Stomach (tissue), 4 donors: ENCODE measurements at regions not wholly inside any gene's neighbourhood (a gene's known extent, or its start where the extent isn't known, plus 50 kb on each side); places are given as distances from the start of the nearest gene placed in this dataset.

Experiments used
- EP300 ChIP-seq: sonication (generic); formaldehyde crosslinking; IDR thresholded peaks from one replicate; pipeline ENCODE4 v1.6.1; 2017; ENCODE audit warnings: antibody characterized with exemption
- POLR2A ChIP-seq, 4 donors: fragments of 450-650 bp; IDR thresholded peaks; one replicate each; pipeline ENCODE4 v1.6.1; 2016; ENCODE audit warnings: antibody characterized with exemption in 4 of 4, control low read depth in 2 of 4, mild to moderate bottlenecking in 1 of 4, moderate library complexity in 1 of 4
- POLR2AphosphoS5 ChIP-seq, 3 donors: sonication (generic); formaldehyde crosslinking; IDR thresholded peaks; one replicate each; pipeline ENCODE4 v1.6.1; 2016; ENCODE audit warnings: antibody characterized with exemption in 3 of 3
- TF ChIP-seq, protein P1 (sequence below), 7 experiments: fragments of 450-650 bp in 4 of 7; fragments of 200-600 bp in 3 of 7; sonication (generic) in 3 of 7; IDR thresholded peaks; one replicate each; pipeline ENCODE4 v1.5.1; 2016 to 2019; ENCODE audit warnings: antibody characterized with exemption in 7 of 7, control low read depth in 2 of 7, mild to moderate bottlenecking in 1 of 7

DNA sequence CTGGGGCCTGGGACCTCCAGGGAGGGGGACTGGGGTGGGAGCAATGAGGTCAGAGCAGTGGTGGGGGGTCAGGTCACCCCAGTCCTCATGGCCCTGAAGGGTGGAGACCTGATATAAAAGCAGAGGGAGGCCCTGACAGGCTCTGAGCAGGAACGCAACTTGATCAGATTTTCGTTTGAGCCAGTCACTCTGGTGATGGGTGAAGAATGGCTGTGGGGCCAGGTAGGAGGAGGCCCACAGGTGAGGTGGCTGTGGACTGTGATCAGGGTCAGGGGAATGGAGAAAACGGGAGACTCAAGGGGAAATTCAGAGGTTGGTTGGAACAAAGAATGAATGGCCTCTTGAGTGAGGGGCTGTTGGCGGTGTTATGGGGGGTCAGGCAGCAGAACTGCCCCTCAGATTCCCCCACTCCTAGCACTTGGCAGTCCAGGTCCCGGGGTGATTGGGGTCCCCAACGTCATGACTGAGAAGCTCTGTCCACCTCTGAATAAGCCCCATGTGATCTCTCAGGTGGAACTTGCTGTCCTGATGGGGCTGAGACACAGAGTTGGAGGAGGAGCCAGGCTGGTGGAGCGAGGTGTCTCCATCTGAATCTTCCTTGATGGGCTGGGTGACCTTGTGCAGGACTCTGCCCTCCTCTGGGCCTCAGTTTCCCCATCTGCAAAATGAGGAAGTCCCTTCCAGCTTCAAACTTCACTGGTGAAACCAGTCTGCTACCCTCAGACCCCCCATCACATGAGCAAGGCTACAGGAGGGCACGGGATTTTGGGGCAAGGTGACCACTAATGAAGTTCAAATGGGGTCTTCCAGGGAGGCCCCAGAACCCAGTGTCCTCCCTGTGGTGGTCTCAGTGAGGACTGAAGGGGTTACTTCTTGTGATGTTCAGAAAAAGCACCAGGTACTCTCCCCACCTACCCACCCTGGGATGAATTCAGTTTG, 683.0 kb downstream of the MATN1 start:
- TF ChIP-seq, protein P1, sequence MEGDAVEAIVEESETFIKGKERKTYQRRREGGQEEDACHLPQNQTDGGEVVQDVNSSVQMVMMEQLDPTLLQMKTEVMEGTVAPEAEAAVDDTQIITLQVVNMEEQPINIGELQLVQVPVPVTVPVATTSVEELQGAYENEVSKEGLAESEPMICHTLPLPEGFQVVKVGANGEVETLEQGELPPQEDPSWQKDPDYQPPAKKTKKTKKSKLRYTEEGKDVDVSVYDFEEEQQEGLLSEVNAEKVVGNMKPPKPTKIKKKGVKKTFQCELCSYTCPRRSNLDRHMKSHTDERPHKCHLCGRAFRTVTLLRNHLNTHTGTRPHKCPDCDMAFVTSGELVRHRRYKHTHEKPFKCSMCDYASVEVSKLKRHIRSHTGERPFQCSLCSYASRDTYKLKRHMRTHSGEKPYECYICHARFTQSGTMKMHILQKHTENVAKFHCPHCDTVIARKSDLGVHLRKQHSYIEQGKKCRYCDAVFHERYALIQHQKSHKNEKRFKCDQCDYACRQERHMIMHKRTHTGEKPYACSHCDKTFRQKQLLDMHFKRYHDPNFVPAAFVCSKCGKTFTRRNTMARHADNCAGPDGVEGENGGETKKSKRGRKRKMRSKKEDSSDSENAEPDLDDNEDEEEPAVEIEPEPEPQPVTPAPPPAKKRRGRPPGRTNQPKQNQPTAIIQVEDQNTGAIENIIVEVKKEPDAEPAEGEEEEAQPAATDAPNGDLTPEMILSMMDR (IDR thresholded peaks at IDR 0.05): no peak
- TF ChIP-seq EP300 (no peak), POLR2AphosphoS5 (IDR thresholded peaks at IDR 0.05) (no peak), POLR2A (IDR thresholded peaks at IDR 0.05) (no peak)
